A549 (cell line): ENCODE measurements at regions not wholly inside any gene's neighbourhood (a gene's known extent, or its start where the extent isn't known, plus 50 kb on each side); places are given as distances from the start of the nearest gene placed in this dataset.

ENCODE experiments used
- ATAC-seq, 2 experiments: fragments of 200-7000 bp in 1 of 2; fragments of >200 bp in 1 of 2; cut with Nextera tagmentation in 1 of 2; cut with Tn5 transposase in 1 of 2; 3 replicates each; pipeline versions ENCODE4 v1.8.0 to v1.9.1; 2018 to 2020; ENCODE audit warnings: mild to moderate bottlenecking in 1 of 2, moderate library complexity in 1 of 2
- CTCF ChIA-PET: fragments of 300-600 bp; sonication (Branson Sonifier 250); formaldehyde crosslinking; extraction: SDS; loops from one replicate; lab custom pipeline; 2021; ENCODE audit warnings: antibody characterized with exemption, inconsistent platforms; lab: Yijun Ruan, JAX
- POLR2A ChIA-PET: fragments of 350-600 bp; formaldehyde crosslinking; extraction: SDS; loops from one replicate; lab custom pipeline; 2021; ENCODE audit warnings: antibody characterized with exemption, inconsistent platforms; lab: Yijun Ruan, JAX
- DNase-seq, 2 experiments: peaks; one replicate each; pipeline versions ENCODE4 v3.0.0 to v3.0.0-alpha.2; 2011 to 2016; ENCODE audit warnings: low read depth in 1 of 2, low spot score in 1 of 2
- FAIRE-seq: peaks from 2 replicates; lab custom pipeline; 2011; peaks lifted over from hg19 to GRCh38; lab: Jason Lieb, UNC
- H3K27ac ChIP-seq, 2 experiments: fragments of >200 bp; sonication (Bioruptor Twin); formaldehyde crosslinking; 3 replicates each; pipeline ENCODE4 v1.5.1; 2016 to 2017
- H3K4me1 ChIP-seq: fragments of >200 bp; sonication (Bioruptor Twin); formaldehyde crosslinking; 3 replicates; pipeline ENCODE4 v1.6.1; 2016
- H3K4me2 ChIP-seq: fragments of >200 bp; sonication (Bioruptor Twin); formaldehyde crosslinking; 3 replicates; pipeline ENCODE4 v1.6.1; 2016
- H3K4me3 ChIP-seq: fragments of >200 bp; sonication (Bioruptor Twin); formaldehyde crosslinking; 3 replicates; pipeline ENCODE4 v1.5.1; 2016
- H3K9me3 ChIP-seq: fragments of >200 bp; sonication (Bioruptor Twin); formaldehyde crosslinking; 3 replicates; pipeline ENCODE4 v1.6.1; 2016
- BCL3 ChIP-seq: fragments of >200 bp; sonication (Bioruptor Twin); formaldehyde crosslinking; IDR thresholded peaks from 3 replicates; pipeline ENCODE4 v1.6.1; 2016
- CBX8 ChIP-seq: fragments of 200-600 bp; sonication (generic); IDR thresholded peaks from 2 replicates; pipeline ENCODE4 v1.6.1; 2016
- CEBPB ChIP-seq, 2 experiments: fragments of >200 bp in 1 of 2; sonication (Bioruptor Twin) in 1 of 2; formaldehyde crosslinking in 1 of 2; IDR thresholded peaks; 2 replicates each; pipeline ENCODE4 v1.6.1; 2012 to 2016
- CHD4 ChIP-seq: fragments of 200-600 bp; sonication (generic); IDR thresholded peaks from 2 replicates; pipeline ENCODE4 v1.6.1; 2016; ENCODE audit warnings: antibody characterized with exemption, mild to moderate bottlenecking, borderline replicate concordance
- ELK1 ChIP-seq: fragments of 150-350 bp; IDR thresholded peaks from 2 replicates; pipeline ENCODE4 v1.6.1; 2014; ENCODE audit warnings: low read depth, mild to moderate bottlenecking, low read length
- FOSB ChIP-seq: fragments of 250-450 bp; sonication (Bioruptor Pico); IDR thresholded peaks from 2 replicates; pipeline ENCODE4 v1.5.0; 2020; ENCODE audit warnings: mild to moderate bottlenecking, moderate library complexity
- FOSL2 ChIP-seq, 2 experiments: fragments of 450-650 bp in 1 of 2; fragments of >200 bp in 1 of 2; sonication (Bioruptor Twin) in 1 of 2; formaldehyde crosslinking; IDR thresholded peaks; 2 replicates each; pipeline versions ENCODE4 v1.5.0 to v1.6.1; 2016 to 2020; ENCODE audit warnings: mild to moderate bottlenecking in 1 of 2, moderate library complexity in 1 of 2
- HDAC2 ChIP-seq: fragments of 200-600 bp; sonication (generic); IDR thresholded peaks from 2 replicates; pipeline ENCODE4 v1.6.1; 2016
- HOXA7 ChIP-seq: fragments of 250-450 bp; sonication (Bioruptor Pico); IDR thresholded peaks from 2 replicates; pipeline ENCODE4 v1.5.0; 2020; ENCODE audit warnings: mild to moderate bottlenecking, moderate library complexity
- HOXB5 ChIP-seq: fragments of 250-450 bp; sonication (Bioruptor Pico); IDR thresholded peaks from 2 replicates; pipeline ENCODE4 v1.5.0; 2020; ENCODE audit warnings: mild to moderate bottlenecking, moderate library complexity
- KDM1A ChIP-seq: fragments of 200-600 bp; sonication (generic); IDR thresholded peaks from 2 replicates; pipeline ENCODE4 v1.6.1; 2016; ENCODE audit warnings: low read depth, mild to moderate bottlenecking
- KDM5A ChIP-seq: fragments of 200-600 bp; sonication (generic); IDR thresholded peaks from 2 replicates; pipeline ENCODE4 v1.6.1; 2016; ENCODE audit warnings: antibody characterized with exemption, mild to moderate bottlenecking
- MAFK ChIP-seq: fragments of 450-650 bp; IDR thresholded peaks from 2 replicates; pipeline ENCODE4 v1.6.1; 2014; ENCODE audit not compliant: partially characterized antibody
- MYC ChIP-seq: IDR thresholded peaks from 2 replicates; pipeline ENCODE4 v1.6.1; 2012; ENCODE audit warnings: mild to moderate bottlenecking, inconsistent platforms, low read length, improper control_type of control experiment, borderline replicate concordance
- NFE2L2 ChIP-seq: fragments of 150-350 bp; conservative IDR thresholded peaks from 2 replicates; pipeline ENCODE4 v1.6.1; 2014; ENCODE audit warnings: low read length
- PBX3 ChIP-seq: IDR thresholded peaks from 2 replicates; pipeline ENCODE4 v1.6.1; 2012
- PHF8 ChIP-seq: fragments of 200-600 bp; sonication (generic); IDR thresholded peaks from 2 replicates; pipeline ENCODE4 v1.6.1; 2016; ENCODE audit warnings: low read depth, mild to moderate bottlenecking, antibody characterized with exemption, moderate library complexity, borderline replicate concordance
- POLR2AphosphoS2 ChIP-seq: conservative IDR thresholded peaks from 2 replicates; pipeline ENCODE4 v1.6.1; 2012; ENCODE audit warnings: low read length, improper control_type of control experiment, inconsistent platforms
- RAD21 ChIP-seq, 2 experiments: fragments of >200 bp in 1 of 2; sonication (Bioruptor Twin) in 1 of 2; formaldehyde crosslinking in 1 of 2; IDR thresholded peaks in 1 of 2; conservative IDR thresholded peaks in 1 of 2; 2 replicates in 1 of 2; 3 replicates in 1 of 2; pipeline ENCODE4 v1.6.1; 2012 to 2018; ENCODE audit warnings: inconsistent platforms in 1 of 2
- RARB ChIP-seq: fragments of 250-450 bp; sonication (Bioruptor Pico); IDR thresholded peaks from 2 replicates; pipeline ENCODE4 v1.8.0; 2021; ENCODE audit warnings: mild to moderate bottlenecking, moderate library complexity
- RCOR1 ChIP-seq: fragments of 150-350 bp; IDR thresholded peaks from 2 replicates; pipeline ENCODE4 v1.6.1; 2014; ENCODE audit warnings: antibody characterized with exemption, low read length, low read depth
- RFX5 ChIP-seq: fragments of 450-650 bp; IDR thresholded peaks from 2 replicates; pipeline ENCODE4 v1.7.1; 2014; ENCODE audit warnings: antibody characterized with exemption, mild to moderate bottlenecking, moderate library complexity
- SMC3 ChIP-seq: fragments of >200 bp; sonication (Bioruptor Twin); formaldehyde crosslinking; IDR thresholded peaks from 3 replicates; pipeline ENCODE4 v1.6.1; 2018; ENCODE audit warnings: inconsistent platforms
- SREBF2 ChIP-seq: fragments of 450-650 bp; IDR thresholded peaks from 2 replicates; pipeline ENCODE4 v1.6.1; 2014; ENCODE audit warnings: mild to moderate bottlenecking, moderate library complexity
- TFCP2L1 ChIP-seq: fragments of 250-450 bp; sonication (Bioruptor Pico); IDR thresholded peaks from 2 replicates; pipeline ENCODE4 v1.5.0; 2021; ENCODE audit warnings: mild to moderate bottlenecking
- USF2 ChIP-seq: fragments of 450-650 bp; IDR thresholded peaks from 2 replicates; pipeline ENCODE4 v1.6.1; 2014; ENCODE audit warnings: antibody characterized with exemption
- ZC3H11A ChIP-seq: fragments of 450-650 bp; IDR thresholded peaks from 2 replicates; pipeline ENCODE4 v1.6.1; 2014; ENCODE audit warnings: antibody characterized with exemption, mild to moderate bottlenecking
- ZSCAN20 ChIP-seq: fragments of 250-450 bp; sonication (Bioruptor Pico); IDR thresholded peaks from 2 replicates; pipeline ENCODE4 v1.8.0; 2022; ENCODE audit warnings: mild to moderate bottlenecking, moderate library complexity
- WGBS: methylation state at CpG from one replicate; pipeline ENCODE4 v1.1.6; 2017; ENCODE audit errors: missing lambda C conversion rate; 5-methylcytosine and 5-hydroxymethylcytosine counted together

- 17% methylated on average over 2 of the region's 3 CpGs for WGBS
- CTCF ChIA-PET: interaction anchor here (0.6 to 1.0 kb wide), 2 partner anchors 9 to 1605 kb away, joined by 3 read pairs; no protein-coding TSS in a partner anchor
Observed at GRCh38 chr6:85272592-85272991, 177.3 kb upstream of the NT5E start.

GRCh38 chr6:85262621-85263020 is 187.3 kb upstream of the NT5E start:
- 6% methylated on average over 3 of the region's 3 CpGs for WGBS
- H3K4me2 ChIP-seq: no peak overlapping the region
- H3K4me3 ChIP-seq: no peak overlapping the region
- ChIA-PET POLR2A (no interaction called here), CTCF (no interaction called here)
- no peak for FAIRE-seq
- DNase-seq: no peak
- no peak overlapping the region for H3K27ac ChIP-seq
- no peaks in the 10 kb centered on the region for H3K9me3 ChIP-seq
- no peaks in the 10 kb centered on the region for H3K4me1 ChIP-seq
- no peak for TF ChIP-seq USF2
- no peak for TF ChIP-seq CEBPB (IDR thresholded peaks at IDR 0.05)
- TF ChIP-seq RAD21 (conservative IDR thresholded peaks at IDR 0.05 in 1 of 2, IDR thresholded peaks at IDR 0.05 in 1 of 2): no peak
- TF ChIP-seq POLR2AphosphoS2: no peak
- no peak for TF ChIP-seq RARB
- TF ChIP-seq SREBF2: no peak
- TF ChIP-seq FOSL2 (IDR thresholded peaks at IDR 0.05): no peak
- TF ChIP-seq FOSL2 (CRISPR knock-in tag; IDR thresholded peaks at IDR 0.05): no peak
- no peak for TF ChIP-seq CBX8
- TF ChIP-seq BCL3: no peak
- TF ChIP-seq RCOR1: no peak
- no peak for TF ChIP-seq ELK1
- no peak for TF ChIP-seq ZSCAN20 (CRISPR knock-in tag)
- TF ChIP-seq HDAC2: no peak
- TF ChIP-seq TFCP2L1 (CRISPR knock-in tag): no peak
- no peak for TF ChIP-seq RFX5
- no peak for ATAC-seq

More at GRCh38 chr6:85272592-85272991, 177.3 kb upstream of the NT5E start:
- Histone ChIP-seq H3K27ac (no peak overlapping the region), H3K9me3 (no peaks in the 10 kb centered on the region), H3K4me2 (no peak overlapping the region), H3K4me3 (no peak overlapping the region), H3K4me1 (no peaks in the 10 kb centered on the region)
- no peak for FAIRE-seq
- POLR2A ChIA-PET: no interaction called here
- TF ChIP-seq TFCP2L1 (CRISPR knock-in tag) (no peak), SMC3 (no peak), ZSCAN20 (CRISPR knock-in tag) (no peak), MAFK (no peak), FOSB (CRISPR knock-in tag) (no peak)
- DNase-seq: no peak
- no peak for ATAC-seq

GRCh38 chr6:85261271-85261670 is 188.6 kb upstream of the NT5E start:
- WGBS: 64% methylated on average over 6 of the region's 6 CpGs
- Histone ChIP-seq H3K4me2 (no peak overlapping the region), H3K9me3 (no peaks in the 10 kb centered on the region), H3K4me1 (no peaks in the 10 kb centered on the region), H3K27ac (no peak overlapping the region), H3K4me3 (no peak overlapping the region)
- ChIA-PET POLR2A (no interaction called here), CTCF (no interaction called here)
- TF ChIP-seq NFE2L2 (no peak), MAFK (no peak), PHF8 (no peak), USF2 (no peak), ZC3H11A (no peak), CHD4 (no peak), HOXB5 (CRISPR knock-in tag) (no peak), POLR2AphosphoS2 (no peak), KDM1A (no peak), PBX3 (no peak), SMC3 (no peak), CEBPB (IDR thresholded peaks at IDR 0.05) (no peak), SREBF2 (no peak), RARB (no peak), HOXA7 (CRISPR knock-in tag) (no peak), RAD21 (conservative IDR thresholded peaks at IDR 0.05 in 1 of 2, IDR thresholded peaks at IDR 0.05 in 1 of 2) (no peak), RCOR1 (no peak), MYC (no peak), KDM5A (no peak)
- no peak for DNase-seq
- FAIRE-seq: no peak
- no peak for ATAC-seq
